CD4-positive, alpha-beta T cell treated with Interleukin-6 at 100 ng/mL for 8 hours (primary cell): ENCODE measurements at regions not wholly inside any gene's neighbourhood (a gene's known extent, or its start where the extent isn't known, plus 50 kb on each side); places are given as distances from the start of the nearest gene placed in this dataset.

Experiments
- DNase-seq: peaks from one replicate; pipeline ENCODE4 v3.0.0-alpha.2; 2020; ENCODE audit warnings: mixed read lengths, low spot score

- no peak for DNase-seq
Measured at GRCh38 chr2:7974936-7975335, 706.9 kb upstream of the ID2 start.

DNA sequence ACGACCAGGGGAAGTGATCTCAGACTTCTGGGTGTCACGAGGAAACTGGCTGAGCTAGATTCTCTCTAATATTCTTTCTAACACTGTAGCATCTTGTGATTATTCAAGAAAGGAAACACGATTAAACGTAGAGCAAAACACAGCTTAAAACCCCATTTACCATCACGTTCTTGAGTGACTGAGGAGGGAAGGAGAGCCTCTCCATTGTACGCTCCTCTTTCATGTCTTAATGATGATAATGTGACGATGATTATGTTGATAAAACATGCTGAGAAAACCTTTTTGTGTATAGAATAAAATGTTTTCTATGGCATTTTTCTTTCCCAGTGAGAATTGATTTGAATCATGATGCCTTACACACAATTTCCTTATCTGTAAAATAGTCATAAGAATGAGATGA, 705.6 kb upstream of the ID2 start:
- DNase-seq, result no peak

DNA sequence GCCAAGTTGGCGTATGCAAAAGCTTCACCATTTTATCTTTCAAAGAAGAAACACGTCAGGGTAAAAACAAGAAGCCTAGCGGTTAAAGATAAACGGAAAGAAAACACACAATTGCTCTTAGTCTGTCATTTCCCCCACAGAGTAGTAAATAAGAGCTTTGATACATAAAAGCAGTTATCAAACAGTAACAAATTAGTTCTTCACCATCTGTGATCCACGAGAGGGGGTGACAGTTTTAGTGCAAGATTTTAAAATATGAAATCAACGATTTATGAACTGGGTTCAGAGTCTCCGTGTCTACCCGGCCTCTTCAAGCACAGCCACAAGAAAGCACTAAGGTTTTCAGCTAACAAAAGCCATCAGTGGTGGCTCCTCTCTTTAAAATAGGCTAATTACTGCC, 703.9 kb upstream of the ID2 start:
- DNase-seq, result no peak

- no peak for DNase-seq
Measured at GRCh38 chr2:7982054-7982453, 699.8 kb upstream of the ID2 start.

DNA sequence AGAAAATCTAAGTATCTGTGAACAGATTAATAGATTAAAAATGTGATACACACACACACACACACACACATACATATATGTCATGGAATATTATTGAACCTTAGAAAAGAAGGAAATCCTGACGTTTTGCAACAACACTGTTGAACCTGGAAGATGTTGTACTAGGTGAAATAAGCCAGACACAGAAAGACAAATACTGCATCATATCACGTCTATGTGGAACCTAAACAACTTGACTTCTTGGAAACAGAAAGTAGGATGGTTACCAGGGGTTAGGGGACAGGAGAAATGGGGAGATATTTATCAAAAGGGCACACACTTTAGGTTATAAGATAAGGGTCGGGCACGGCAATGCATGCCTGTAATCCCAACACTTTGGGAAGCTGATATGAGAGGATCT, 698.4 kb upstream of the ID2 start:
- DNase-seq, result no peak

GRCh38 chr2:7983912-7984311, 697.9 kb upstream of the ID2 start:
- DNase-seq, result no peak

GRCh38 chr2:7984693-7985353, 697.0 kb upstream of the ID2 start:
- no peak for DNase-seq

DNA sequence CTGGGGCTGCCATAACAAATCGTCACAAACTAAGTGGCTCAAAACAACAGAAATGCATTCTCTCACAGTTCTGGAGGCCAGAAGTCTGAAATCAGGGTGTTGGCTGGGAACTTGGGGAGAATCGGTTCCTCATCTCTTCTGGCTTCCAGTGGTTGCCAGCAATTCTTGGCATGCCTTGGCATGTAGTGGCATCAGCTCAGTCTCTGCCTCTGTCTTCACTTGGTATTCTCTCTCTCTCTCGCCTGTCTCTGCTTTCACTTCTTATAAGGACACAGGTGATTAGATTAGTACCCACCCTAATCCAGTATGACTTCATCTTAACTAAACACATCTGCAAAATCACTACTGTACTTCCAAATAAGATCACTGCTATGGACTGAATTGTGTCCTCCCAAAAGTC, 695.4 kb upstream of the ID2 start:
- no peak for DNase-seq

GRCh38 chr2:7987992-7988391, 693.9 kb upstream of the ID2 start:
- no peak for DNase-seq

DNA sequence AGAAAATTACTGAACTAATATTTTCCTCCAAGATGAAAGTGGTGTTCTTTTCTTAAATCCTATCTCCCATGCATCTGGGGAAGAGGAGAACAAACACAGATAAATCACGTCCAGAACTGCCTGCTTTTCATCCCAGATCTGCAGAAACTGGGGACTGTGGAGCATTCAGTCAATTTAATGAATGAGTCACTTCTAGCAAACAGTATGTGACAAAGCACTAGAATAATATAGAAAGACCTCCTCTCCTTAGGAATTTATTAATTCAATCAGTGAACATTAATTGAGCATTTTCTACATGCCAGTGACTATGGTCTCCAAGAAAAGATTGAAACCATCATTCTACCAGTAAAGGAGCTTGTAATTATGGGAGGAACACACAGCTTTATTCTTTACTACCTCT, 693.4 kb upstream of the ID2 start:
- no peak for DNase-seq

DNA sequence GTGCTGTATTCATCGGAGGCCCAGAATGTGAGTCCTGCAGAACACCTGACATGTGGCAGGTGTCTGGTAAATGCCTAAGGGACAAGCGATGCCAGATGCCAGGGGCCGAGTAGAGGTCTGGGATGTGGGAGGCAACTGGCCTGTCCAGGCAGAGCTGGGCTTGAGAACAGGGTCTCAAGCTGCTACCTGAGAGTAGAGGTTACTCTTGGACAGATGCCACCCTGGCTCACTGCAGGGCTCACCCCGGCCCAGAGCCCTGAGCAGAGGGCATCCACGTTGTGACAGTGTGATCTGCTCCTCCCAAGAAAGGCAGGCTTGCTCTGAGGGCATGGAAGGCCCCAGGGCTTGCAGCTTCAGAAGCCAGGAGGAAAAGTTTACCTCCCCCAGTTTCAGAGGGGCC, 692.0 kb upstream of the ID2 start:
- DNase-seq, result no peak

DNA sequence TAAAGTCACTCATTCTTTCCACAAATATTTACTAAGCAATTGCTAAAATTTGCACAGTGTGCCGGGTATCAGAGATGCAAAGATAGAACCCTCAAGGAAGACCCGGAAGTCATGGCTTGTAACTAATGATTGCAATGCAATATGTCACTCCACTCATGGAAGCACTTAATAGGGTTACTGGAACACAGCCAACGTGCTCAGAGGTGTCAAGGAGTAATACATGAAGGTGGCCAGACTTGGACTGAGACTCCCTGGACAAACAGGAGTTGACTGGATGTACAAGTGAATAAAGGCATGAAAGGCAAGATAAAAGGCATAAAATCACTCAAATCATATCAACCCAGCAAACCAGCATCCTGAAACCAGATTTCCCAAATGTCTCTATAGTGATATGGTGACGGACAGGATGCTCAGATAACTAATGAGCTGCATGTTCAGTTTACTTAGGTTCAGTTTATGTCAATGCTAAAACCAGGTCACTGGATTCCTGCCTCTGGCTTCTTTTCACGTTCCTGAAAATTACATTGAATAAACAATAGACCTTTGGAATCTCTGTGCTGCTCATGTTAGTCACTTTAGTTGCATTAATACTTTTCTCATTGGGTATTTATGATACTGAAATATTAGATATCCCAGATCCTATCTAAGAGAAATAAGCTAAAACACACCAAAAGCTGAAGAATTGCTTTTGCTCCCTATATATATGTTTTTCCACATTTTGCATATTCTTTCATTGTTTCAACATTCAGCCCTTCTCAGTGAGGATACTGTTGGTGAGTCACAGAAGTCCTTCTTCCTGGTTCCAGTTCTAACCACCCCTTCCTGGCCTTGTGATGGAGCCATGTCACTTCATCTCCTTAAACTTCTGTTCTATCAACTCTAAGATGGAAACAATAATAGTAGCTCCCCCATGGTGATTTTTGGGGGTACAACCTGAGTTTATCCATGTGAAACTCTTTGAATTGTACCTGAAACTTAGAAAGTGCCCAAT, 688.9 kb upstream of the ID2 start:
- no peak for DNase-seq

DNA sequence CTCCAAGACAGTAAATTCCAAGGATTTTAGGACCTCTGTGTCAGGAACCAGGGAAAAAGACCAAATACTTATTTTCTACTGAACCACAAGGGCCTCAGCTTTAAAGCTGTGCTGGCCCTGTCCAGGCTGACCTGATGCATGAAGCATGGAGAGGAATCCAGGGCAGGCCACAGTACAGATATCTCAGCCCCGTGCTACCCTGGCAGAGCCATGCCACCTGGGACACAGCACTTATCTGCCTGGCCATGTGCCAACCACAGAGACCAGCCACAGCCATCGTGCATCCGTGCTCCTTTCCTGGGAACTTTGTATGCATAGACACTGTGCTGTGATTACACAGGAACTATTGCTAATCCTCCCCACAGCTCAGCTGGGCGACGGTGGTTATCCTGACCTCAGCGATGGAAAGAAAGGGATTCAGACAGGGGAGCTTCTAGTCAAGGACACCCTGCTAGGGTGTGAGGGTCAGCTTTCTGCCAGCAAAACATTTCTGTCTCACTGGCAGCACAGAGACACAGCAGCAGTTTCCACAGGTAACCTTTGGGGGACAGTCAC, 687.4 kb upstream of the ID2 start:
- DNase-seq, result no peak

GRCh38 chr2:7997279-7997678, 684.6 kb upstream of the ID2 start:
- DNase-seq, result no peak

- no peak for DNase-seq
Measured at GRCh38 chr2:7999683-8000476, 682.0 kb upstream of the ID2 start.

- no peak for DNase-seq
Measured at GRCh38 chr2:8000870-8001269, 681.0 kb upstream of the ID2 start.

DNA sequence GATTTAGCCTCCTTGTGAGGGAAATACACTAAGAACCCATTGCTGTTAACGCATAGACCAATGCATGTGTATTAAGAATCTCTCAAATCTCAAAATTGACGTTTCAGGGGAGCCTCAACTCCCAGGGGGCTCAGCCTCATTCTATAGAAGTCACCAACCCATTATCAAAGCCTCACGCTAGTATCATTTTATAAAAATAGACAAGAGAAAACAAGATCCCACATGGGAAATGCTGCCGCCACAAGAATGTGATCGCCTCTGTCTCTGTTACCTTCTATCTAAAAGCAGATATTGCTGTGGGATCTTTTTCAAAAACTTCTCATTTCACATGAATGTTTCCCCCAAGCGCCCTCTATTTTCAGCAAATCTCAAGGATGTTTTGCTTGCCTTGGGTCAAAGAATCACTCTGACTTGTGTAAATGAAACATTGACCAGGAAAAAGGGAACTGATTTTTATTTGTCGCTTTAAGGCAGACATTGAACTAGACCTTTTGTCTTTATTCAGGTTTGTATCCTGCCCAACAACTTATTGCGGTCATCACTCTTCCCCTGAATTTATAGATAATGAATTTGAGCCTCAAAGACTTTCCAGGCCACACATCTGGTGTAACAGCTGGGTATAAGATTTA, 679.0 kb upstream of the ID2 start:
- DNase-seq, result no peak

- no peak for DNase-seq
Measured at GRCh38 chr2:8003462-8004075, 678.3 kb upstream of the ID2 start.

- DNase-seq, result no peak
Measured at GRCh38 chr2:8004250-8004681, 677.6 kb upstream of the ID2 start.

GRCh38 chr2:8006181-8006580, 675.7 kb upstream of the ID2 start:
- no peak for DNase-seq

DNA sequence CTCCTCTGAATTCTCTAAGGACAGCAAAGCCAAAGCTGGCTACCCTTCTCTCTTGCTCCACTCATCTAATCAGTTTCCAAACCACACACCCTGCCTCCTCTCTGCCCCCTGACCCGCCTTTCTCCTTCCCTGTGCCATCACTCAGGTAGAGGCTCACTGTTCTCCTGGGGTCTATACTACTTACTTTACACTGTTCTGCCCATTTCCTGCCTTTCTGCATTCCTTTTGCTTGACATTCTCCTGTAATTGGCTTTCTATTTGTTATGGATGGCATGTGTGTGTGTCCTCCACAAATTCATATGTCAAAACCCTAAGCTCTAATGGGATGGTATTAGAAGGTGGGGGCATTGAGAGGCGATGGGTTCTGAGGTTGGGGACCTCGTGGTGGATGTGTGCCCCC, 675.2 kb upstream of the ID2 start:
- no peak for DNase-seq
